Endodermal cell (in vitro differentiated cells): ENCODE measurements at regions not wholly inside any gene's neighbourhood (a gene's known extent, or its start where the extent isn't known, plus 50 kb on each side); places are given as distances from the start of the nearest gene placed in this dataset.

Experiments
- DNase-seq: peaks from one replicate; pipeline ENCODE4 v3.0.0-alpha.2; 2017
- H3K27ac ChIP-seq: 2 replicates; pipeline ENCODE4 v1.5.1; 2013; ENCODE audit warnings: mild to moderate bottlenecking, low read depth, low read length, moderate library complexity
- H3K27me3 ChIP-seq: 2 replicates; pipeline ENCODE4 v1.6.1; 2013; ENCODE audit warnings: mild to moderate bottlenecking, low read length, moderate library complexity; ENCODE audit not compliant: insufficient read depth, control insufficient read depth, poor library complexity, severe bottlenecking
- H3K36me3 ChIP-seq: 2 replicates; pipeline ENCODE4 v1.7.0; 2013; ENCODE audit warnings: mild to moderate bottlenecking, low read length, moderate library complexity; ENCODE audit not compliant: control insufficient read depth, insufficient read depth
- H3K4me1 ChIP-seq: one replicate; pipeline ENCODE4 v1.7.0; 2013; ENCODE audit warnings: low read length; ENCODE audit not compliant: control insufficient read depth, insufficient read depth
- H3K4me3 ChIP-seq: 2 replicates; pipeline ENCODE4 v1.5.1; 2013; ENCODE audit warnings: mild to moderate bottlenecking, low read length, moderate library complexity
- H3K9ac ChIP-seq: 2 replicates; pipeline ENCODE4 v1.6.1; 2013; ENCODE audit warnings: mild to moderate bottlenecking, low read length, moderate library complexity; ENCODE audit not compliant: poor library complexity, severe bottlenecking; ENCODE audit errors: extremely low read depth
- H3K9me3 ChIP-seq: 2 replicates; pipeline ENCODE4 v1.6.1; 2013; ENCODE audit warnings: mild to moderate bottlenecking, low read length, moderate library complexity; ENCODE audit not compliant: control insufficient read depth
- H3K27ac Mint-ChIP-seq: 2 replicates; pipeline ENCODE4 v1.8.0; 2020; ENCODE audit warnings: mixed read lengths
- H3K27me3 Mint-ChIP-seq: 2 replicates; pipeline ENCODE4 v1.8.0; 2021; ENCODE audit warnings: mild to moderate bottlenecking, mixed read lengths; ENCODE audit not compliant: insufficient read depth
- H3K36me3 Mint-ChIP-seq: 2 replicates; pipeline ENCODE4 v1.8.0; 2020; ENCODE audit warnings: low read depth, mixed read lengths
- H3K4me1 Mint-ChIP-seq: 2 replicates; pipeline ENCODE4 v1.8.0; 2020; ENCODE audit warnings: mixed read lengths
- H3K4me3 Mint-ChIP-seq: 2 replicates; pipeline ENCODE4 v1.8.0; 2020; ENCODE audit warnings: mild to moderate bottlenecking, moderate library complexity, mixed read lengths
- H3K9me3 Mint-ChIP-seq: 2 replicates; pipeline ENCODE4 v1.8.0; 2020; ENCODE audit warnings: mild to moderate bottlenecking, mixed read lengths
- WGBS, 2 experiments: methylation state at CpG; one replicate each; pipeline versions ENCODE4 v1.1.5 to v1.1.7; 2013; ENCODE audit warnings: missing lambda C conversion rate in 2 of 2, mixed read lengths in 1 of 2; ENCODE audit not compliant: insufficient coverage in 1 of 2, insufficient read length in 1 of 2; 5-methylcytosine and 5-hydroxymethylcytosine counted together
- TF ChIP-seq, protein P1 (sequence below): fragments of 200-600 bp; sonication (generic); conservative IDR thresholded peaks from 2 replicates; pipeline ENCODE4 v1.5.0; 2021; ENCODE audit warnings: antibody characterized with exemption, mild to moderate bottlenecking

- WGBS, 2 experiments, result 80 to 94% methylated on average over 5 of the region's 5 CpGs
- Histone ChIP-seq H3K27ac (no peak overlapping the region), H3K36me3 (no peaks in the 10 kb centered on the region), H3K4me3 (no peak overlapping the region), H3K27me3 (no peaks in the 10 kb centered on the region), H3K4me1 (peaks cover 5% of the 10 kb centered on the region), H3K9ac (no peak overlapping the region), H3K9me3 (no peaks in the 10 kb centered on the region)
- DNase-seq, result no peak
- H3K4me1 Mint-ChIP-seq, result peaks cover 30% of the 10 kb centered on the region
- no peaks in the 10 kb centered on the region for H3K27me3 Mint-ChIP-seq
- TF ChIP-seq, protein P1, sequence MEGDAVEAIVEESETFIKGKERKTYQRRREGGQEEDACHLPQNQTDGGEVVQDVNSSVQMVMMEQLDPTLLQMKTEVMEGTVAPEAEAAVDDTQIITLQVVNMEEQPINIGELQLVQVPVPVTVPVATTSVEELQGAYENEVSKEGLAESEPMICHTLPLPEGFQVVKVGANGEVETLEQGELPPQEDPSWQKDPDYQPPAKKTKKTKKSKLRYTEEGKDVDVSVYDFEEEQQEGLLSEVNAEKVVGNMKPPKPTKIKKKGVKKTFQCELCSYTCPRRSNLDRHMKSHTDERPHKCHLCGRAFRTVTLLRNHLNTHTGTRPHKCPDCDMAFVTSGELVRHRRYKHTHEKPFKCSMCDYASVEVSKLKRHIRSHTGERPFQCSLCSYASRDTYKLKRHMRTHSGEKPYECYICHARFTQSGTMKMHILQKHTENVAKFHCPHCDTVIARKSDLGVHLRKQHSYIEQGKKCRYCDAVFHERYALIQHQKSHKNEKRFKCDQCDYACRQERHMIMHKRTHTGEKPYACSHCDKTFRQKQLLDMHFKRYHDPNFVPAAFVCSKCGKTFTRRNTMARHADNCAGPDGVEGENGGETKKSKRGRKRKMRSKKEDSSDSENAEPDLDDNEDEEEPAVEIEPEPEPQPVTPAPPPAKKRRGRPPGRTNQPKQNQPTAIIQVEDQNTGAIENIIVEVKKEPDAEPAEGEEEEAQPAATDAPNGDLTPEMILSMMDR, result no peak
- H3K27ac Mint-ChIP-seq, result no peak overlapping the region
- H3K9me3 Mint-ChIP-seq, result no peaks in the 10 kb centered on the region
- no peak overlapping the region for H3K4me3 Mint-ChIP-seq
- no peaks in the 10 kb centered on the region for H3K36me3 Mint-ChIP-seq
These were observed 52.7 kb upstream of the PELI1 start for GRCh38 chr2:64196963-64197362.

DNA sequence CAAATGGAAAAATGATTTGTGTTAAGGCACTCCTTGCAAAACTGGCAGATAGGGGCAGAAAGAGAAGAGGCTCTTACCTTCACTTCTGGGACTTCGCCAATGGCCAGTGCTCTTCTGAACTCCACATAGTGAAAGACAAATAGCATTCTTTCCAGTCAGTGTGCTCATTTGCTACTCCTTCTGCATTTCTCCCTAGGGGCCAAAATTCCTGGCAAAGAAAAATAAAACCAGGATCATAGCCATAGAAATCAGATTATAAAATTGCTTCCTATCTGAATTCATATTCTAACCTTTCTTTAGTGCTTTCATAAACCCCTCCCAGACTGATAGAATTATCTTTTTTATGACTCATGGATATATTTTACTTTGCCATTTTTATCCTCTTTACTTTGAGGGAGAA, 56.9 kb upstream of the PELI1 start:
- DNase-seq, result no peak
- Mint-ChIP-seq H3K4me3 (no peak overlapping the region), H3K27me3 (no peaks in the 10 kb centered on the region), H3K27ac (no peak overlapping the region), H3K36me3 (no peaks in the 10 kb centered on the region), H3K4me1 (peaks cover 35% of the 10 kb centered on the region), H3K9me3 (no peaks in the 10 kb centered on the region)
- Histone ChIP-seq H3K4me1 (peaks cover 12% of the 10 kb centered on the region), H3K27ac (no peak overlapping the region), H3K9me3 (no peaks in the 10 kb centered on the region), H3K27me3 (no peaks in the 10 kb centered on the region), H3K36me3 (no peaks in the 10 kb centered on the region), H3K9ac (no peak overlapping the region), H3K4me3 (no peak overlapping the region)
- TF ChIP-seq, protein P1, result no peak
- WGBS, 2 experiments, result 86 to 97% methylated on average over 1 of the region's 1 CpG

DNA sequence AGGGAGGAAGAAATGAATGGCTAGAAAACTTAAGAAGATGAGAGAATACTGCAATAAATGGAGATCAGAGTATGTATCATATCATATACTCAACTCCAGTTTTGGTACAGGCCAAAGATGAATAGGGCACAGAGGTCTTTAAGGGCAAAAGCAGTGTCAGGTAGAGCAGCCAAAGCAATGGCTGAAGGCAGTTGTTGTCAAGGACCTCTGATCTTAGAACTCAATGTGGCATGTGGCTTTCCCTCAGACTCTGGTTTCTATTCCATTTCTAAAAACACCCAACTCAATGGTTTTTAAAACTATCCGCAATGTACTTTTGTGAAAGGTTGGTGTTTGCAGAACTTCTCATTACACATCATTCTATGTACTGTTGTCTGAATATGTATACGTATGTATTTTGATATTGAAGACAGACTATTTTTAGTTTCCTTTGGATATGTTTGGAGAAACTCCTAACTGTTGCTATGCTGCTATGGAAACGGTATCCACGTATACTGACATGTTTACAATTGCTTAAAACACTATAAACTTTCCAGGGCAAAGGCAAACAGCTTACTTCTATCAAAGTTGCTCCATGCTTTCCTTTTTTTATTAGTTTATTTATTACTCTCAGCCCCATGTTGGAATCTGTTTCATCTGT, 58.1 kb upstream of the PELI1 start:
- 82 to 92% methylated on average over 3 of the region's 4 CpGs for WGBS, 2 experiments
- peaks cover 39% of the 10 kb centered on the region for H3K4me1 Mint-ChIP-seq
- no peak overlapping the region for H3K4me3 ChIP-seq
- H3K4me3 Mint-ChIP-seq, result no peak overlapping the region
- H3K27me3 ChIP-seq, result no peaks in the 10 kb centered on the region
- no peaks in the 10 kb centered on the region for H3K9me3 Mint-ChIP-seq
- H3K27ac Mint-ChIP-seq, result no peak overlapping the region
- H3K27ac ChIP-seq, result no peak overlapping the region
- H3K27me3 Mint-ChIP-seq, result no peaks in the 10 kb centered on the region
- H3K9ac ChIP-seq, result peak overlapping the region; percentile 16
- H3K36me3 Mint-ChIP-seq, result no peaks in the 10 kb centered on the region
- DNase-seq, result no peak
- H3K4me1 ChIP-seq, result peaks cover 12% of the 10 kb centered on the region
- no peaks in the 10 kb centered on the region for H3K9me3 ChIP-seq
- no peaks in the 10 kb centered on the region for H3K36me3 ChIP-seq
- TF ChIP-seq, protein P1, result no peak
